NB4 (cell line): ENCODE measurements at regions not wholly inside any gene's neighbourhood (a gene's known extent, or its start where the extent isn't known, plus 50 kb on each side); places are given as distances from the start of the nearest gene placed in this dataset.

Experiments
- CTCF ChIP-seq: IDR thresholded peaks from one replicate; pipeline ENCODE4 v1.5.1; 2012; ENCODE audit warnings: low read depth, low read length
- MYC ChIP-seq: IDR thresholded peaks from 2 replicates; pipeline ENCODE4 v1.6.1; 2011; ENCODE audit warnings: low read depth, low read length
- POLR2A ChIP-seq: IDR thresholded peaks from 2 replicates; pipeline ENCODE4 v1.6.1; 2011; ENCODE audit warnings: mild to moderate bottlenecking; ENCODE audit not compliant: insufficient read length; ENCODE audit errors: extremely low read depth
- TF ChIP-seq, protein P1 (sequence below): IDR thresholded peaks from 2 replicates; pipeline ENCODE4 v1.6.1; 2011; ENCODE audit warnings: low read depth, low read length

GRCh38 chr3:127088511-127089351 is 104.2 kb upstream of the PRR23E start:
- TF ChIP-seq POLR2A (no peak), CTCF (no peak), MYC (no peak)
- TF ChIP-seq, protein P1, sequence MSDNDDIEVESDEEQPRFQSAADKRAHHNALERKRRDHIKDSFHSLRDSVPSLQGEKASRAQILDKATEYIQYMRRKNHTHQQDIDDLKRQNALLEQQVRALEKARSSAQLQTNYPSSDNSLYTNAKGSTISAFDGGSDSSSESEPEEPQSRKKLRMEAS, result no peak
